IPS-18a (cell line): ENCODE measurements at regions not wholly inside any gene's neighbourhood (a gene's known extent, or its start where the extent isn't known, plus 50 kb on each side); places are given as distances from the start of the nearest gene placed in this dataset.

Source experiments
- H3K27ac ChIP-seq: one replicate; pipeline ENCODE4 v1.5.1; 2013; ENCODE audit warnings: low read length
- H3K27me3 ChIP-seq: one replicate; pipeline ENCODE4 v1.6.1; 2013; ENCODE audit warnings: mild to moderate bottlenecking, low read length; ENCODE audit not compliant: control insufficient read depth, insufficient read depth
- H3K36me3 ChIP-seq: one replicate; pipeline ENCODE4 v1.6.1; 2013; ENCODE audit warnings: low read depth, low read length; ENCODE audit not compliant: control insufficient read depth
- H3K4me1 ChIP-seq: one replicate; pipeline ENCODE4 v1.6.1; 2013; ENCODE audit warnings: low read depth, low read length; ENCODE audit not compliant: control insufficient read depth
- H3K4me3 ChIP-seq: one replicate; pipeline ENCODE4 v1.5.1; 2013; ENCODE audit warnings: low read length
- H3K9ac ChIP-seq: one replicate; pipeline ENCODE4 v1.6.1; 2013; ENCODE audit warnings: mild to moderate bottlenecking, low read length, moderate library complexity
- H3K9me3 ChIP-seq: one replicate; pipeline ENCODE4 v1.6.1; 2013; ENCODE audit warnings: low read depth, low read length; ENCODE audit not compliant: control insufficient read depth

DNA sequence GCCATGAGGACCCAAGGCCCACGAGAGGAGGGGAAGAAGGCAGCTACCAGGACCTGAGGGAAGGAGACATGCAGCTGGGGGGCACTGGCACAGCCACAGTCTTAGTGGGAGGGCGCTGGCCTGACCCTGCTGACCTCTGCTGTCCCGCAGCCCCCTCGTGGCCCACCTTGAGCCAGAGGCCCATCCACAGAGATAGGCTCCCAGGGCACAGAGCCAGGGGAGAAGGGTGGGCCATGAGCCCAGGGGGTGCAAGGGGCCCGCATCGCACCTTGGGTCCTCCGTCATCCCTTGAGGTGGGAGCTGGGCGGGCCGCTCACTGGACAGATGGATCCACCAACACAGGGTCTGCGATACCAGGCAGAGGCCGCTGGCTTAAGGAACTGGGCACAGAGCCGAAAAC, 387.7 kb upstream of the PFKP start:
- H3K36me3 ChIP-seq: no peaks in the 10 kb centered on the region
- H3K27ac ChIP-seq: no peak overlapping the region
- H3K4me1 ChIP-seq: no peaks in the 10 kb centered on the region
- H3K9me3 ChIP-seq: no peaks in the 10 kb centered on the region
- H3K4me3 ChIP-seq: no peak overlapping the region
- no peaks in the 10 kb centered on the region for H3K27me3 ChIP-seq
- no peak overlapping the region for H3K9ac ChIP-seq

DNA sequence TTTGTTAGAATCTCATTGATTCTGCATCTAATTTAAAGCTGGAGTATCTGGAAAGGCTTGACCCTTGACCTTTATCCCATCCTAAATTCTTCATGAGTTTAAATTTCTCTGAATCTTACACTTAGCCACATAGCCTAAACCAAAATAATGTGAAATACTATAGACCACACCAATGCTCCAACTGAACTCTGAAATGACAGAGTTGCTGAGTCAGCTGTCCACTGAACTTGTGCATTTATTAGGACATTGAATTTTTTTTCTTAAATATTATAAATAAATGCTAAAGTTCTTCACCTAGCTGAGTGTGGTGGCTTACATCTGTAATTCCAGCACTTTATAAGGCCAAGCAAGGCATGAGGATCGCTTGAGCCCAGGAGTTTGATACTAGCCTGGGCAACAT, 390.9 kb upstream of the PFKP start:
- H3K9me3 ChIP-seq: no peaks in the 10 kb centered on the region
- H3K4me1 ChIP-seq: no peaks in the 10 kb centered on the region
- H3K9ac ChIP-seq: no peak overlapping the region
- H3K36me3 ChIP-seq: no peaks in the 10 kb centered on the region
- no peak overlapping the region for H3K27ac ChIP-seq
- H3K27me3 ChIP-seq: no peaks in the 10 kb centered on the region
- H3K4me3 ChIP-seq: no peak overlapping the region

DNA sequence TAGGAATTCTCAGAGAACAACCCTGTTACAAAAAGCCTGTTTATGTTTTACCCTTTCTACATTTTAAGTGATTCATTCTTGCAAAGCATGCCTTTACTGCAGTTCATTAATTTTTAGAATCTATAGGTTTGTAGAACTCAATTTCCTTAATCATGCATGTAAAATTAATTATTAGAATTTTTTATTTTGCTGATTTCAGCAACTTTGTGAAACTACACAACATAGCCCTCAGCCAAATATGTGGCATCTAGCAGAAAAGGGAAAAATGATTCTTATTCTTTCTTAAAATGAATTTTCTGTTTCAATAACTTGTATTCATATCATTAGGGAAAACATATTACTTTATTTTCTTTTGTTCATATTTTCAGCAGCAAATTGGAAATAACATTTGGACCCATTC, 392.9 kb upstream of the PFKP start:
- no peaks in the 10 kb centered on the region for H3K27me3 ChIP-seq
- H3K4me1 ChIP-seq: no peaks in the 10 kb centered on the region
- no peak overlapping the region for H3K9ac ChIP-seq
- H3K4me3 ChIP-seq: no peak overlapping the region
- no peak overlapping the region for H3K27ac ChIP-seq
- no peaks in the 10 kb centered on the region for H3K36me3 ChIP-seq
- no peaks in the 10 kb centered on the region for H3K9me3 ChIP-seq

DNA sequence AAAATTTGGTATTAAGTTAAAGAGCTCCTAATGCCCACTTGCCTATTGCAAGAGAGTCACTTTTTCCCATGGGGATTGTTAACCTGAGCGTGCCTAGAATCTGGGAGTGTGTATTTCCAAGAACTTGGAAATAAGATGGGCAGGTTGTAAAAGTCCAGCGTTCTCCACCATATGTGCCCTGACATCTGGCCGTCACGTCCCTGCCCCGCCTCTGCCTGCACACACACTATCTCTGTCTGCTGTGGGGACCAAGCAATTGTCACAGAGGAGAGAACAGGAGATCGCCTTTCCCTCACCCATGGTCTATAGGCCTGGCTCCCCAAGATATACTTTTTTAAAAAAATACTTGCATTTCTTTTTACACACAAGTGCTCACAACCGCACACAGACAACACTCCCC, 396.5 kb upstream of the PFKP start:
- Histone ChIP-seq H3K27ac (no peak overlapping the region), H3K36me3 (no peaks in the 10 kb centered on the region), H3K4me3 (no peak overlapping the region), H3K27me3 (no peaks in the 10 kb centered on the region), H3K9ac (no peak overlapping the region), H3K9me3 (no peaks in the 10 kb centered on the region), H3K4me1 (no peaks in the 10 kb centered on the region)

DNA sequence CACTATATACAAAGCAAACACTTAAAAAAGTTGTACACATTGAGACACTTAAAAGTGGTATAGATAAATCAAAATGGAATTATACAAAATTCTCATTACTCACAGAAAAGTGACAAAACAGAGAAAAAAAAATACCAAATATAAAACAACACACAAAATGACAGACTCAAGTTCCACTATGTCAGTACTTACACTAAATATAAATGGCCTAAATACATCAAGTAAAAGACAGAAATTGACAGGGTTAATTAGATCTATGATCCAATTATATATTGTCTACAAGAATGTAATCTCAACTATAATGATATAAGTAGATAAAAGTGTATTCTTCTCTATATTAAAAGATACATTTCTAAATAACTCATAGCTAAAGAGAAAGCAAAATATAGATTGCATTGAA, 401.6 kb upstream of the PFKP start:
- Histone ChIP-seq H3K9me3 (no peaks in the 10 kb centered on the region), H3K4me1 (no peaks in the 10 kb centered on the region), H3K36me3 (no peaks in the 10 kb centered on the region), H3K27ac (no peak overlapping the region), H3K27me3 (no peaks in the 10 kb centered on the region), H3K9ac (no peak overlapping the region), H3K4me3 (no peak overlapping the region)

DNA sequence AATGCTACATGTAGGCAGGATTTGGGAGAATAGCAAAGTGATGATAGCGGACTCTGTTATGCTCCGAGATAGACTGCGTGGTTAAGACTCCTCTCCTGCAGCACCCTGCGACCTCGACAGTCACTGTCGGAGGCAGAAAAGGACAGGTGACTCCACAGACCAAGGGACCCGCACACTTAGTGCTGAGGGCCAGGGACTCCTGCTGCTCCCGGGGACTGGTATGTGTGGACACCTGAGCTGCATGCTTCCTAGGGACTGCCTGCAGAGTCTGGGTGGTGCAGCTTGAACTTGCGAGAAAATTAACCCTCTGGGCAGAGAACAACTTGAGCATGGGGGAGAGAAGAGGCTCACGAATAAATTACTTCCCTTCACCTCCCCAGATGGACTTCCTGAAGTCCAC, 407.1 kb upstream of the PFKP start:
- H3K9me3 ChIP-seq: no peaks in the 10 kb centered on the region
- H3K27me3 ChIP-seq: no peaks in the 10 kb centered on the region
- no peak overlapping the region for H3K4me3 ChIP-seq
- no peaks in the 10 kb centered on the region for H3K4me1 ChIP-seq
- H3K27ac ChIP-seq: no peak overlapping the region
- no peaks in the 10 kb centered on the region for H3K36me3 ChIP-seq
- H3K9ac ChIP-seq: no peak overlapping the region

DNA sequence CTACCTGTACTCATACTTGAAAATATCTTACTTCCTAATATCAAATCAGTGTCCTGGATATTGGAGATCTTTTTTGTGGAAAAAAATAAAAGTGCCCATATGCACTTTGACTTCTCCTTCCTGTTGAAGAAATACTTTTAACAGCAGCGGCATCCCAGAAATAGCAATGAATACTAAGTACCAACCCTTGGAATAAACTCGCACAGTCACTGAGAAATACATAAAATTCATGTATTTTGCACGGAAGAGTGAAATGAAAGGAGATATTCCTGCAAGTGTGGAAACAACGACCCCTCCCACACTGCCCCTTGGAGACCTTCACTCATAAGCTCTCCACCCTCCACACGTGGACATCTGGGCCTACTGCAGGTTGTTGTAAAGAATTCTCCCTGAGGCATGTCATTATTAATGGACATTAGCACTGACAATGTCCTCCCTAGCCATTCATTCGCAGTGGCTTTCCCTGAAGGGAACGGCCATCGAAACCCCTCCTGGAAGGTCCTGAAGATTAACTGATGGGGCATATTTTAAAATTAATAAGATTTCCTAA, 407.6 kb upstream of the PFKP start:
- H3K27me3 ChIP-seq: no peaks in the 10 kb centered on the region

DNA sequence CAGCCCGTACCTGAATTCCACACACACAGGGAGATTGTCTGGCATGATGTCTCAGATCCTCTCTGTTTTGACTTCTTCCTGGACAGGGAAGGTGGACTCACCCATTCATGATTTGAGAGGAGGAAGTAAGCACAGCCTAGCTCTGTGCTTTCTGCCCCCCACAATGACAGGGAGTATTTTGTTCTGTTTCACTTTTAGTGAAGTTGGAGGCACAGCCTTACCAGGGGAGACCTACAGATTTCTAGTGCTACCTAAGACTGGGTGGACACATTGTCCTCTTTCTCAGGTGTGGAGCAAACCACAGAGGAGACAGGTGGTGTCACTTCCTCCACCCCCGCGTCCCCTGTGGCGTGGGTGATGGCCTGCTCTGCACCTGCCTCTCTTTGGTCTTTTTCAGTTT, 408.6 kb upstream of the PFKP start:
- Histone ChIP-seq H3K9ac (no peak overlapping the region), H3K4me1 (no peaks in the 10 kb centered on the region), H3K4me3 (no peak overlapping the region), H3K27me3 (no peaks in the 10 kb centered on the region), H3K36me3 (no peaks in the 10 kb centered on the region), H3K27ac (no peak overlapping the region), H3K9me3 (no peaks in the 10 kb centered on the region)

More for the DNA sequence above, 407.6 kb upstream of the PFKP start:
- H3K9ac ChIP-seq: no peak overlapping the region
- H3K27ac ChIP-seq: no peak overlapping the region
- H3K9me3 ChIP-seq: no peaks in the 10 kb centered on the region
- no peaks in the 10 kb centered on the region for H3K36me3 ChIP-seq
- H3K4me3 ChIP-seq: no peak overlapping the region
- H3K4me1 ChIP-seq: no peaks in the 10 kb centered on the region

DNA sequence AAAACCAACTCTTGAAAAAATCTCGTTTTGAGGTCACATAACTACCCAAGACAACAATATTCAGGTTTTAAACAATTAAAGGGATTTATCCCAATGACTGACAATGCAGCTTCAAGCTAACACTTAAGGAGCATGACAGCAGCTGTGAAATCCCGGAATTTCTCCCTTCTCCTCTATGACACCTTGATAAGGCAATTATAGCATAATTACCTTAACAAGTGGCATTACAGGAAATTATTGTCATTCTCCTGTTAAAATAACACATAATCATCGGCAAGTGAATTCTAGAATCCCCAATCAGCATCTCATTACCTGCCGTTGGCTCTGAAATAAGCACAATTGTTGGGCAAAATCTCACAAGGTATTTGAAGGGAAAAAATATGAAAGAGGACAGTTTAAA, 417.0 kb upstream of the PFKP start:
- no peaks in the 10 kb centered on the region for H3K27me3 ChIP-seq
- no peaks in the 10 kb centered on the region for H3K9me3 ChIP-seq
- H3K36me3 ChIP-seq: no peaks in the 10 kb centered on the region
- no peak overlapping the region for H3K9ac ChIP-seq
- no peak overlapping the region for H3K27ac ChIP-seq
- peaks cover 5% of the 10 kb centered on the region for H3K4me1 ChIP-seq
- H3K4me3 ChIP-seq: no peak overlapping the region

DNA sequence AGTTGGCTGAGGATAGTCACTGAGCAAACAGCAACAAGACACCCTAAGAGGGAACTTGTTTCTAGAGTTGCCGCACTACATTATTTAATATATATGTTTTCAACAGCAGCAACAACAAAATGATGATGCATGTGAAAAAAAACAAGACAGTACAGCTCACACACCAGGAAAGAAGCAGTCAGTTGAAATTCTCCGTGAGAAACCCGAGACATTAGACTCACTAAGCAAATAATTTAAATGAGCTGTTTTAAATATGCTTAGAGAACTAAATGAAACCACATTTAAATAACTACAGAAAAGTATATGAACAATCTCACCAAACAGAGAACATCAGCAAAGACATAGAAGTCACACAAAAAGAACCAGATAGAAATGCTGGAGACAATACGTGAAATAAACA, 426.3 kb upstream of the PFKP start:
- Histone ChIP-seq H3K4me1 (peaks cover 3% of the 10 kb centered on the region), H3K27me3 (no peaks in the 10 kb centered on the region), H3K36me3 (no peaks in the 10 kb centered on the region), H3K4me3 (no peak overlapping the region), H3K9me3 (no peaks in the 10 kb centered on the region), H3K9ac (no peak overlapping the region), H3K27ac (no peak overlapping the region)

DNA sequence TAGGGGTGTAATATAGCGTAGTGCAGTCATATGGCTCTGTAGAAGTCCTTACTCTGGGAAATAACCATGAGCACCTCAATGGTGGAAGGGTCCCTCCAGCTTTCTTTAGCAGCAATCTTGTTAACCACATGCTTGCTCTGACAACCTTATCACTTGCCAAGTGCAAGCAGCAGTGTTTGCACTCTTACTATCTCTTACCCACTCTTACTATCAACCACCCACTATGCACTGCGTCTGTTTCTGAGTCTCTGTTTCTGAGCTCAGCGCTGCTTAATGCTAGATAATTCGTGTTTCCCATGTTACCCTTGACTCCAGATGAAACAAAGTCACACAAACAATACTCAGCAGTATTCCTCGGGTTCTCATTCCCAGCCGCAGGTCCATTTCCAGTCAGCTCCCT, 433.7 kb upstream of the PFKP start:
- Histone ChIP-seq H3K4me1 (no peaks in the 10 kb centered on the region), H3K4me3 (no peak overlapping the region), H3K27me3 (no peaks in the 10 kb centered on the region), H3K9me3 (no peaks in the 10 kb centered on the region), H3K9ac (no peak overlapping the region), H3K36me3 (no peaks in the 10 kb centered on the region), H3K27ac (no peak overlapping the region)

DNA sequence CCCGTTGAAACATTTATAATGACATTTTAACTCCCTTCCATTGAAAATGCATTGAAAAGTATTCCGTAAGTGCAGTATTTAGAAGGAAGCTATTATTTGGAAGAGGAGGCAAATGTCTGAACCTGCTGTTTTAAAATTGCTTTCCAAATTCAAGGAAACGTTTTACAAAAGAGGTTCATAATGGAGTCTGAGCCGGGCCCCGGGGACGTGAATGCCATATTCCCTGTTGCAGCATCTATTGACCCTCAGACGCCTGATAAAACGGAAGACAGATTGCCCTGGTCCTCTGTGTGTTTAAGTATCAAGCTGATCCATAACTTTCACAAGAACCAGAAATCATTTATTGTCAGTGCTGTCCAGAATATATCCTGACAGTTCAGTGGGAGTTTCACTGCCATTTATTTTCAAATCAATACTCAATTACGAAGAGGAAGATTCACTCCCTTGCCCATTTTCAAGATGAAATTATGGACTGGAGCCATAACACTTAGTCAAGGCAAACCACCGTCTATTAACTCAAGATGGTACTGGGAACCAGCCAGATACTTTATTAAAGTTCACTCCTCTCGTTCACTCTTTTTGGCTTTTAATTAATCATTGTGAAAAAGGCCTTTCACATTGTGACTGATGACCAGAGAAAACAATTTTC, 435.7 kb upstream of the PFKP start:
- Histone ChIP-seq H3K4me1 (peaks cover 10% of the 10 kb centered on the region), H3K27ac (no peak overlapping the region), H3K9ac (no peak overlapping the region), H3K9me3 (no peaks in the 10 kb centered on the region), H3K27me3 (no peaks in the 10 kb centered on the region), H3K36me3 (no peaks in the 10 kb centered on the region), H3K4me3 (no peak overlapping the region)
